Activated B cell treated with CpG ODN at 0.5 μM for 24 hours (primary cell): ENCODE measurements at regions not wholly inside any gene's neighbourhood (a gene's known extent, or its start where the extent isn't known, plus 50 kb on each side); places are given as distances from the start of the nearest gene placed in this dataset.
A peak's percentile ranks its signal among the peaks of the same experiment; 100 is the strongest.
"Not testable (repeated sequence)": the region's sequence is repeated elsewhere in the genome, so short reads cannot be mapped to it uniquely, and the experiment has no call there.

ENCODE experiments used
- ATAC-seq: fragments of 200-7000 bp; cut with Tn5 transposase; one replicate; pipeline ENCODE4 v1.10.0; 2021; ENCODE audit warnings: low read depth, mild to moderate bottlenecking, moderate library complexity
- CTCF ChIA-PET: fragments of 350-600 bp; sonication (Branson Sonifier 250); formaldehyde crosslinking; loops from one replicate; lab custom pipeline; 2021; ENCODE audit warnings: antibody characterized with exemption; lab: Charles Lee
- POLR2A ChIA-PET: fragments of 350-600 bp; sonication (Branson Sonifier 250); formaldehyde crosslinking; loops from one replicate; lab custom pipeline; 2021; ENCODE audit warnings: antibody characterized with exemption; lab: Charles Lee
- DNase-seq: peaks from one replicate; pipeline ENCODE4 v3.0.0; 2022
- H3K27ac Mint-ChIP-seq: one replicate; pipeline ENCODE4 v1.8.0; 2020; ENCODE audit warnings: mixed read lengths
- H3K27me3 Mint-ChIP-seq: one replicate; pipeline ENCODE4 v1.8.0; 2021; ENCODE audit warnings: mixed read lengths
- H3K36me3 Mint-ChIP-seq: one replicate; pipeline ENCODE4 v1.8.0; 2021; ENCODE audit warnings: low read depth, mixed read lengths
- H3K4me1 Mint-ChIP-seq: one replicate; pipeline ENCODE4 v1.8.0; 2021; ENCODE audit warnings: mixed read lengths
- H3K4me3 Mint-ChIP-seq: one replicate; pipeline ENCODE4 v1.8.0; 2020; ENCODE audit warnings: mild to moderate bottlenecking, mixed read lengths
- H3K9me3 Mint-ChIP-seq: one replicate; pipeline ENCODE4 v1.8.0; 2020; ENCODE audit warnings: mixed read lengths
- intact Hi-C: fragments of 100-400 bp; cut with micrococcal nuclease; formaldehyde crosslinking; loops from one replicate; pipeline ENCODE4 v1.15.1; 2024
- TF ChIP-seq, protein P1 (sequence below): fragments of 200-600 bp; IDR thresholded peaks from one replicate; pipeline ENCODE4 v1.8.0; 2022; ENCODE audit warnings: antibody characterized with exemption, mild to moderate bottlenecking

DNA sequence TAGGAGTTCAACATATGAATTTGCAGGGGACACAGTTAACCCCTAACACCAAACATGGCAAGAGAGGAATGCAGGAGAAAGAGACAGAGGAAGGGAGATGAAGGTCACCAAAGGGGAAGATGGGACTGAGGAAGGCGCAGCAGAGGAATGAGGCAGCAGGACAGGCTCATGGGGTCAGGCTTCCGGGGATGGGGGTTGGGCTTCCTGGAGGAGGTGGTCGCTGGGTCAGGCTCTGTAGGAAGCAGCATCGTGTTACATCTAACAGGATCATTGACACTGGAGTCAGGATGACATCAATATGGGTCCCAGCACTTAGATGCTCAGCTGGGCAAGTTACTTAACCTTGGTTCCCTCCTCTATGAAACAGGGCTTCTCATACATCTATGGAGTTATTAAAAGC, 113.2 kb downstream of the NPTX2 start:
- DNase-seq, result no peak
- ATAC-seq, result no peak
- intact Hi-C loops, result no loop called here
- Mint-ChIP-seq H3K4me1 (no peaks in the 10 kb centered on the region), H3K27me3 (peaks cover 9% of the 10 kb centered on the region), H3K27ac (no peak overlapping the region), H3K4me3 (no peak overlapping the region), H3K36me3 (no peaks in the 10 kb centered on the region), H3K9me3 (peaks cover 6% of the 10 kb centered on the region)
- TF ChIP-seq, protein P1, sequence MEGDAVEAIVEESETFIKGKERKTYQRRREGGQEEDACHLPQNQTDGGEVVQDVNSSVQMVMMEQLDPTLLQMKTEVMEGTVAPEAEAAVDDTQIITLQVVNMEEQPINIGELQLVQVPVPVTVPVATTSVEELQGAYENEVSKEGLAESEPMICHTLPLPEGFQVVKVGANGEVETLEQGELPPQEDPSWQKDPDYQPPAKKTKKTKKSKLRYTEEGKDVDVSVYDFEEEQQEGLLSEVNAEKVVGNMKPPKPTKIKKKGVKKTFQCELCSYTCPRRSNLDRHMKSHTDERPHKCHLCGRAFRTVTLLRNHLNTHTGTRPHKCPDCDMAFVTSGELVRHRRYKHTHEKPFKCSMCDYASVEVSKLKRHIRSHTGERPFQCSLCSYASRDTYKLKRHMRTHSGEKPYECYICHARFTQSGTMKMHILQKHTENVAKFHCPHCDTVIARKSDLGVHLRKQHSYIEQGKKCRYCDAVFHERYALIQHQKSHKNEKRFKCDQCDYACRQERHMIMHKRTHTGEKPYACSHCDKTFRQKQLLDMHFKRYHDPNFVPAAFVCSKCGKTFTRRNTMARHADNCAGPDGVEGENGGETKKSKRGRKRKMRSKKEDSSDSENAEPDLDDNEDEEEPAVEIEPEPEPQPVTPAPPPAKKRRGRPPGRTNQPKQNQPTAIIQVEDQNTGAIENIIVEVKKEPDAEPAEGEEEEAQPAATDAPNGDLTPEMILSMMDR, result no peak
- ChIA-PET CTCF (no interaction called here), POLR2A (no interaction called here)

DNA sequence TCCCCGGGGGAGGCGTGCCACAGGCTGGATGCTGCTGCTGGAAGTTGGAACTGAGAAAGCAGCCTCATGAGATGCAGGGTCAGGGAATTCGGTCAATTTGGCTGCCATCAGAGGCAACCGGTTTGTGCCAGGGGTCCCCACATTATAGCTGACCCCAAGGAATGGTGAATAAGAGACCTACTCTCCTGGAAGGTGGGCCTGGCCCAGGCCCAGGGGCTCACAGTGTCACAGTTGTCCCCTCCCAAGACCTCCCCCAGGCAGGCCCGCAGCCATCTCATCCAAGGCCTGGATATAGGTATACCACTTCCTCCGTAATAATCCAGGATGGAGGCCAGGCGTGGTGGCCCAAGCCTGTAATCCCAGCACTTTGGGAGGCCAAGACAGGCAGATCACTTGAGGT, 114.6 kb downstream of the NPTX2 start:
- POLR2A ChIA-PET, result no interaction called here
- ATAC-seq (no peak), DNase-seq (no peak)
- Mint-ChIP-seq H3K27me3 (peaks cover 8% of the 10 kb centered on the region), H3K4me1 (no peaks in the 10 kb centered on the region), H3K36me3 (no peaks in the 10 kb centered on the region), H3K4me3 (no peak overlapping the region), H3K9me3 (peaks cover 6% of the 10 kb centered on the region), H3K27ac (no peak overlapping the region)
- CTCF ChIA-PET, result interaction anchor here (2.2 kb wide), 1 partner anchor 105 kb away, joined by 8 read pairs; no protein-coding TSS in a partner anchor
- TF ChIP-seq, protein P1, result no peak
- intact Hi-C loops, result loop anchor here (2.0 kb wide), 1 partner anchor 111 kb away; no protein-coding TSS in a partner anchor

DNA sequence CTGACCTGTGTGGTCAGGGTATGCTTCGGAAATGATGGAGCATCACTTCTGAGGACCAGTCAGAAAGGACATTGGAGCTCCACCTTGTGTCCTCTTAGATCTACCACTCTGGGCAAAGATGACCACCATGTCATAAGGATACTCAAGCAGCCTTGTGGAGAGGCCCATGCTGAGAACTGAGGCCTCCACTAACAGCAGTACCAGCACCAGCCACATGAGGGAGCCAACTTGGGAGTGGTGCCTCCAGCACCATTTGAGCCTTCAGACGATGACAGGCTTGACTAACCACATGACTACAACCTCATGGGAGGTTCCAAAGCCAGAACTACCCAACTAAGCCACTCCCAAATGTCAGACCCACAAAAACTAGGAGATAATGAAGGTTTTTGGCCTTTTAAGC, 116.0 kb downstream of the NPTX2 start:
- ChIA-PET CTCF (interaction anchor here (2.2 kb wide), 1 partner anchor 104 kb away, joined by 8 read pairs; no protein-coding TSS in a partner anchor), POLR2A (no interaction called here)
- Mint-ChIP-seq H3K27ac (no peak overlapping the region), H3K27me3 (peaks cover 8% of the 10 kb centered on the region), H3K9me3 (peaks cover 4% of the 10 kb centered on the region), H3K4me3 (no peak overlapping the region), H3K4me1 (no peaks in the 10 kb centered on the region), H3K36me3 (no peaks in the 10 kb centered on the region)
- DNase-seq (no peak), ATAC-seq (peak; percentile 60)
- intact Hi-C loops, result loop anchor here (2.0 kb wide), 1 partner anchor 110 kb away; no protein-coding TSS in a partner anchor
- TF ChIP-seq, protein P1, result no peak

DNA sequence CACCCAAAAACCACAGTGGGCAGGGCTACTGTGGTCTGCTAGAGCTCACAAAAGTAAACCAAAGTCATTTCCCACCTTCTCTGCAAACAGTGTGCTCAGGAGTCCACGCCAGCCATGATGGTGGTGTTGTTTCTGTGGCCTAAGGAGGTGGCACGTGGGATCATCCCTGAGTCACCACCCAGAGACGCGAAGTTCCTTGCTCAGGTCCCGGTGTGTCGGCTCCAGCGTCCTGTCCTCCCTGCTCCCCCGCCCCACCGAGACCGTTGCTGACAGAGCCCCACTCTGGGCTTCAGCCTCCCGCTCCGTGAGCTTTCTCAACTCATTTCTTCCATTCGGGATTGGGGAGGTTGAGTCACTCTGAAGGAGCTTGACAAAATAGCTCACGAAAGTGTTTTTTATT, 118.7 kb downstream of the NPTX2 start:
- Mint-ChIP-seq H3K4me1 (no peaks in the 10 kb centered on the region), H3K27ac (no peak overlapping the region), H3K27me3 (peaks cover 4% of the 10 kb centered on the region), H3K4me3 (no peak overlapping the region), H3K9me3 (peaks cover 4% of the 10 kb centered on the region), H3K36me3 (no peaks in the 10 kb centered on the region)
- ATAC-seq (no peak), DNase-seq (no peak)
- TF ChIP-seq, protein P1, result no peak
- intact Hi-C loops, result no loop called here
- ChIA-PET POLR2A (no interaction called here), CTCF (no interaction called here)

DNA sequence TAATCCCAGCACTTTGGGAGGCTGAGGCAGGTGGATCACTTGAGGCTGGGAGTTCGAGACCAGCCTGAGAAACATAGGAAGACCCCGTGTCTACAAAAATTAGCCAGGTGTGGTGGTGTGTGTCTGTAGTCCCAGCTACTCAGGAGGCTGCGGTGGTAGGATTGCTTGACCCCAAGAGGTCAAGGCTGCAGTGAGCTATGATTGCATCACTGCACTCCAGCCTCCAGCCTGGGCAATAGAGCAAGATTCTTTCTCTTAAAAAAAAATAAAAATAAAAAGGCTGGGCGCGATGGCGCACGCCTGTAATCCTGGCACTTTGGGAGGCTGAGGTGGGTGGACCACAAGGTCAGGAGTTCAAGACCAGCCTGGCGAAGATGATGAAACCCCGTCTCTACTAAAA, 119.4 kb downstream of the NPTX2 start:
- CTCF ChIA-PET, H3K9me3 Mint-ChIP-seq, intact Hi-C loops, DNase-seq, H3K36me3 Mint-ChIP-seq, H3K4me1 Mint-ChIP-seq, ATAC-seq, H3K27me3 Mint-ChIP-seq, H3K27ac Mint-ChIP-seq, H3K4me3 Mint-ChIP-seq, POLR2A ChIA-PET: not testable (repeated sequence)

DNA sequence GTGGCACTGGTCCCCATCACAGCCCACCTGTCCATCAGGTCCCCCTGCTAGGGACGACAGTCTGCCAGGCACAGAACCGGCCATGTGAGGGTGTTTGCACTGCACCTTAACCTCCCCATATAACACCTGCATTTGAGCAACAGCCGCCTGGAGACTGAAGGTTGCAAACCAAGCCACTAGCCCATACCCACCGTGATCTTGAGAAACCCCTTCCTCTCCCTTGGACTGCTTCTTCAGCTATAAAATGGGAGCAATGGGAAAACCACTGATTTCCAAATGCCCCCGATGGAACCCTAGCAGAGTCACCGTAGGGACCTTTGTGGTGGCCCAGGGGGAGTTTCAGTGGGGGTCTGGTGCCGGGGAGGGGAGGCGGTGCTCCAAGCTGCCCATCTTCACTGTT, 120.1 kb downstream of the NPTX2 start:
- ChIA-PET CTCF (no interaction called here), POLR2A (no interaction called here)
- TF ChIP-seq, protein P1, result no peak
- Mint-ChIP-seq H3K9me3 (peaks cover 4% of the 10 kb centered on the region), H3K36me3 (no peaks in the 10 kb centered on the region), H3K4me3 (no peak overlapping the region), H3K27ac (no peak overlapping the region), H3K4me1 (no peaks in the 10 kb centered on the region), H3K27me3 (peaks cover 3% of the 10 kb centered on the region)
- ATAC-seq (no peak), DNase-seq (no peak)
- intact Hi-C loops, result no loop called here
